ENCODE measurements at regions not wholly inside any gene's neighbourhood (a gene's known extent, or its start where the extent isn't known, plus 50 kb on each side); places are given as distances from the start of the nearest gene placed in this dataset.

DNA sequence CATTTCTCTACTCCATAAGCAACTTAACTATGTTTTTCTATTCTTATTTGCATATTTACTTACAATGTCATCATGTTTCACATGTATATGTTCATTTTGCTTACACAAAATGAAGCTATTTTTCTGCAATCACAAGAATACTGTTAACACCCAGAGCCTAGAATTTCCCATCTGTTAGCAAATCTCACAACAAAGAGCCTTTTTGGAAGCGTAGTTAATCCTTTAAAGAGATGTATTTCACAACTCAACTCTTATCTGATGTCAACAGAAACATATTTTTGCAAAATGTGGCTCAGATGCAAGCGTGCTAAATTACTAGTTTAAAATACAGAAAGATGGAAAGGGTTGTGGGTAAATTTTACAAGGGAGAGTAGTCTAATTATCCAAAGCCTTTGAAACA lies 110.6 kb upstream of the COL1A2 start:
- TF ChIP-seq, protein P1, sequence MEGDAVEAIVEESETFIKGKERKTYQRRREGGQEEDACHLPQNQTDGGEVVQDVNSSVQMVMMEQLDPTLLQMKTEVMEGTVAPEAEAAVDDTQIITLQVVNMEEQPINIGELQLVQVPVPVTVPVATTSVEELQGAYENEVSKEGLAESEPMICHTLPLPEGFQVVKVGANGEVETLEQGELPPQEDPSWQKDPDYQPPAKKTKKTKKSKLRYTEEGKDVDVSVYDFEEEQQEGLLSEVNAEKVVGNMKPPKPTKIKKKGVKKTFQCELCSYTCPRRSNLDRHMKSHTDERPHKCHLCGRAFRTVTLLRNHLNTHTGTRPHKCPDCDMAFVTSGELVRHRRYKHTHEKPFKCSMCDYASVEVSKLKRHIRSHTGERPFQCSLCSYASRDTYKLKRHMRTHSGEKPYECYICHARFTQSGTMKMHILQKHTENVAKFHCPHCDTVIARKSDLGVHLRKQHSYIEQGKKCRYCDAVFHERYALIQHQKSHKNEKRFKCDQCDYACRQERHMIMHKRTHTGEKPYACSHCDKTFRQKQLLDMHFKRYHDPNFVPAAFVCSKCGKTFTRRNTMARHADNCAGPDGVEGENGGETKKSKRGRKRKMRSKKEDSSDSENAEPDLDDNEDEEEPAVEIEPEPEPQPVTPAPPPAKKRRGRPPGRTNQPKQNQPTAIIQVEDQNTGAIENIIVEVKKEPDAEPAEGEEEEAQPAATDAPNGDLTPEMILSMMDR (conservative IDR thresholded peaks at IDR 0.05; ENCODE audit: low read length): no peak
- no peak for TF ChIP-seq EZH2phosphoT487 (IDR thresholded peaks at IDR 0.05; ENCODE audit: borderline replicate concordance, low read depth, low read length)

Data from OCI-LY7 (cell line).